ENCODE measurements at regions not wholly inside any gene's neighbourhood (a gene's known extent, or its start where the extent isn't known, plus 50 kb on each side); places are given as distances from the start of the nearest gene placed in this dataset.
"Not testable (repeated sequence)": the region's sequence is repeated elsewhere in the genome, so short reads cannot be mapped to it uniquely, and the experiment has no call there.

DNA sequence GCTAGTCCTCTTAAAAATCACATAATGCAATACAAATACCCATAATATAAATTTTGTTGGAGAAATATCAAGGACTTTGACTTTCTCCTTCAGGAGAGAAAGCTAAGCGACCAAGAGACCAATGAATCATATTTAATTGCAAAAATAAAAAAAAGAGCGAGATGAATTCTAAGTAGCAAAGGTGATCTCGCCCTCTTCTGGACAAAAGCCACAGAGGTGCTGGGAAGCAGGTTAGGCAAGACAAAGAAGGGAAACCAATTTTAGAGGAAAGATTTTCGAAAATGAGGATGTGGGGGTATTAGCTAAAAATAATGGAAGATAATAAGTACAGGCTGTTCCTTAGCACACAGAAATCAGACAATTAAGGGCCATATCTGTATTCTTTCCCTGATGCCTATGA is 111.4 kb upstream of the PLAAT1 start:
- peak; percentile 2 for DNase-seq

DNA sequence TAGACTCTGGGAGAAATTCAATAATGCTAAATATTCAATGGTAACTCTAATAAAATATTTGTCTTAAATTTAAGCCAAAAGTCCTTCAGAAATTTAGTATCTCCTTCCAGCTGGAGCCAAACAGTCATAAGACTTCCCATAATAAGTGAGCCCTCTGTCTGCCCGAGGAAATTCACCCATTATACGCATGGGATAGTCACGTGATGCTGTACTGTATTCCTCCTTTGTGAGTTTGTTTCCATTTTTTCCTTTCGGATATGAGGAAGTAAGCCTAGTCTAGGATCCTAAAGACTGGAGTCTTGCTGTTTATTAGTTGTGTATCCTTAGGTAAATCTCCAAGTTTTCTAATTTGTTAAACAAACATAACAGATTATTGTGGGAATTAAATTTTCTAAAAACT is 110.4 kb upstream of the PLAAT1 start:
- DNase-seq, result no peak

DNA sequence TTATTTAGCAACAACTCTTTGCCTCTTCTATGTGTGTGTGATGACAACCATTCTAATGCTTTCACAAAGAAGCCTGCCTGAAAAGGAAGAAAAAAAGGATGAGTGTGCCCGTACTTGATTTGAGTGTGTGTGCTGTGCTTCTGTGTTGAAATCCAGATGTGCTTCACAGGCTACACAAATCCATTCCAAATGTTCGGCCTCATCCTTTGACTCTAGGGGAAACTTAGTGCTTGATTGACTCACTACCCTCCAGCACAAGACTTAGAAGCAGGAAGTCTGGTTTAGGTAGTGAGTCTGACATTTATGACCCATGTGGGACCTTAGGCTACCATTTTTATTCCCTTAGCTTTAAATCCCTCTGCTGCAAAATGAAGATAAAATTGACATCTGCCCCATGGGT is 108.8 kb upstream of the PLAAT1 start:
- DNase-seq, result no peak

DNA sequence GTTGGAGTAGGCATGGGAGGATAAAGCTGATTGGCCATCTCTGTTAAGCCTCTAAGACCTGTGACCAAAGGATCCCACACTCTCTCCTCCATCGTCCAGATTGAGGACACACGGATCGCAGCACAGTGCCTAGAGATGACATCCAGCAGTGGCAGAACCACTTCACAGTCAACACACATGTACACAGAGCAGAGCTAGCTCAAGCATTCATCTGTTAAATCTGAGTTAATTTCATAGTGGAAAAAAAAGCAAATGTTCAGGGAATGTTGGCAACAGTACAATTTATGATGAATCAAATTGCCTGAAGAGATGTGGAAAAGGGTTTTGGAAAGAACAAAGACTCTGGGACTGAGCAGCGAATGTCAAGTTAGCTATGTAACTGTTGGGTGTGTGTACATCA is 108.1 kb upstream of the PLAAT1 start:
- DNase-seq, result no peak

DNA sequence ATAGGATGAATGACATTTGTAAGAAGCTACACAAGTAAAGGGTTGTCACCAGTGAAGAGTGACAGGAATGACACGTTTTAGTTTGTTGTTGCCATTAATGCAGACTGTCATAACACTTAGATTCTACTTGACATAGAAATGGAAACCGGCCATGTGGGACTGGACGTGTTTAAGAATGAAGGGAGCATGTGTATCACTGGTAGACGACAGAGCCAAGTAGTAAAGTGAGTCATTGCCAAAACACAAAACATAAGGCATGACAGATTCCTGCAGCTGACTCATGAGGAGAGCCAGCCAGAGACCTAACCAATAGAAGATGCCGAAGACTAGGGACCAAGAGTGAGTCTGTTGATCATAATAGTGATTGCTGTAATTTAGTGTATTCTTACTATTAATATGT is 106.2 kb upstream of the PLAAT1 start:
- no peak for DNase-seq

DNA sequence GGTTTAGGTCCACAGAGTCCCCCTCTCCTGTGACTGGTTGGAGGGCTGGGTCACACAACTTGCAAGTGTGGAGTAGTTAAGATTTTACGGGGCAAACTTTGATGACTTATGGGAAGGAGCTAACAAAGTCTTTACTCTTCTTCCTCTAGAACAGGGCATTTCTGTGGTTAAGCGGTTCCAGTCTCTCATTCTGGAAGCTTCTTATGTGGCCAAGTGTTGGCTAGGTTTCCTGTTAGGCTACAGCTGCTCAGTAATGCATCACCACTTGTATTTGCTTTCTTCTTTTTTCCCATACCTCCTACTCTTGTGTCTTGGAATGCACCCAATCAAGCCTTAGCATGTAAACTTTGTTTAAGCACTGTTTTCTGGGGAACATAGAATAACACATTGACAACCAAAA is 100.6 kb upstream of the PLAAT1 start:
- no peak for DNase-seq

DNA sequence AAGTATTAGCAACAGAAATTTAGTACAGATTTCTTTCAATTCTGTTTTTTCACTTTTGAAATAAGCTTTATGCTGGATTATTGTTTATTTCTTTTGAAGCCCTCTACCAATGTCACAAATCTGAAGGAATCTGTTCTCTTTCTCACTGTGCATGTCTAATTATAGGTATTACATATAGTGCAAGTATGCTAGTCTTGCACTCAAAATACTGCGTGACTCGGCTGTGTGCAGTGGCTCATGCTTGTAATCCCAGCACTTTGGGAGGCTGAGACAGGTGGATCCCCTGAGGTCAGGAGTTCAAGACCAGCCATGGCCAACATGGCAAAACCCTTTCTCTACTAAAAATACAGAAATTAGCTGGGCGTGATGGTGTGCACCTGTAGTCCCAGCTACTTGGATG is 95.8 kb upstream of the PLAAT1 start:
- no peak for DNase-seq

DNA sequence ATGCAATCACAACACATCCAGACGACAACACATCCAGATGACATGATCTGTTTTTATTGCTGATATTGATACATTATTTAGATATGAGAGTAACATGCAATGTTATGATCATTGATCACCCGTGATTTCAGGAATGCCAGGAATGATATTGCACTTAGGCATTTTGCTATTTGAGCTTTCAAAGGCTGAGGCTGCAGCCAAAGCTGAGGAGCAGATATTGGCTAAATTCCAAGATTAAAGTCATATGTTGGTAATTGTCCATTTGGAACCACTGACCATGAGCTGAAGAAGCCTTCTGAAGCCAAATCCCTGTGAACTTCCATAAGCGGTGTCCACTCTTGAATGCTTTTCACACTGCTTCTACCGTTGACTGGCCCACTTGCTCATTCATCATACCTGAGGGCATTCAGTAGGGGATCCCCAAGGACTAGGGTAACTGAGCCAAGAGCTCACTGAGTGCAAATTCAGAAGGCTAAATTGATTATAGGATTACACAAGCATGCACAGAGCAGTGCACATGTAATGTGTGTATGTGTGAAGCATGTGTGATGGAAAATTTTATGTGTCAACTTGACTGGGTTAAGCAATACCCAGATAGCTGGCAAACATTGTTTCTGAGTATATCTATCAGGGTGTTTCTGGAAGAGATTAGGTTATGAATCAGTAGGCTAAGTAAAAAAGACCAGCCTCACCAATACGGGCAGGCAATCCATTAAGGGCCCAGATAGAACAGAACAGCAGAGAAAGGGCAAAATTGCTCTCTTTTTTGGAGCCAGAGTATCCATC is 92.1 kb upstream of the PLAAT1 start:
- no peak for DNase-seq

DNA sequence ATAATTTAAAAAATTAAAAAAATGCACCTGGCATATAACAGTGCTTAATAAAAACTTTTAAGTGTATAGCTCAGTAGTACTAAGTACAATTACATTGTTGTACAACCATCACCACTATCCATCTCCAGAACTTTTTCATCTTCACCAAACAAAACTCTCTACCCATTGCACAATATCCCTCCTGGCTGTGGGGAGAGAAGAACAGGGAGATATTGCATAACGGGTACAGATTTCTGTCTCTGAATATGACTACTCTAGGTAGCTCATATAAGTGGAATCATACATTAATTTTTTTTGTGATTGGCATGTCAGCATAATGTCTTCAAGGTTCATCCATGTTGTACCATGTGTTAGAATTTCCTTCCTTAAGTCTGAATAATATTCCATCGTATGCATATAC is 91.0 kb upstream of the PLAAT1 start:
- DNase-seq, result no peak

DNA sequence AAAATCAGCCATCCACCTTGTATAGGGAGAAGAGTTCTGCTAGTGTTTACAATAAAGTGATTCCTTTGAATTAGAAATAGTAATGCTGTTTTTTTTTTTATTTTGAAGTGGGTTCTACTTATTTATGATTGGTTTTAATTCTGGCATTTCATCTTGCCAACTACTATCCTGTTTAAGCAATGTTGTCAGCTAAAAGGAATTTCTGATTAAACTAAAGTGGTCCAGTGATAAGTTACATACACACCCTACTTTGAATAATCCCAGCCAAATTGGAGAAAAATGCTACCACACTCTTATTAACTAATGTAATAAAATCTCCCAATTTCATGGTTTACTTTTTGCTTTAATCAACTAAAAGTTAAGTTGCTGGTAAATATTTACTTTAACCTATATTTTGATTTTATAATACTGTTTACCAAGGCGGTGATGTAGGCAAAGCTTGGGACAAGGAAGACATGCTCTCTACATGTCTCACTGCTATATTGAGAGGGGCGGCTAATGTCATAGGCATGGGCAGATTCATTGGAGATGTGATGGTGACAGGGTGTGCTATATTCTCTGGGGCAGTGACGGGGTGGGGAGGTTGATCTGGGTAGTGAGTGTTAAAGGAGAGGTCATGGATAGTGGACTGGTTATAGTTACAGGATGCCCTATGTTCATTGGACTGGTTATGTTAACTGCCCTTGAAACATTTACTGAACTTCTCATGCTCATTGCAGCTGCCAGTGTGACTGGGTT is 85.8 kb upstream of the PLAAT1 start:
- not testable (repeated sequence) for DNase-seq

DNA sequence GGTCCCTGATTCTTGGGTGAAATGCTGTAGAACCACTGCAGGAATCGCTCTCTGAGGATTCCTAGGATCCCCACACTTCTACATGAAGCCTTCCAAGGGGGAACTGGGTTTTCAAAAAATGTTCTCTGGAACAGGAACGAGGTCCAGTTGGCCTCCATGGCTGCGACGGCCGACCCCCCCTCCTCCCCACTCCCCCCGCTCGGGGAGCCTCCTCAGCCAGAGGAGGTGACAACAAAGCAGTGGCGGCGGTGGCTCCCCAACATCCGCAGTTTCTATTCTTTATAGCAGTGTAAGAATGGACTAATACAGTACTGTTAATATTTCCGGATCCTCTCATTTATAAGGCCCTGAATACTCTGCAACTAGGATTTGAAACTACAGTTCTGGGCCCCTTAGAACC is 84.0 kb upstream of the PLAAT1 start:
- DNase-seq, result no peak

DNA sequence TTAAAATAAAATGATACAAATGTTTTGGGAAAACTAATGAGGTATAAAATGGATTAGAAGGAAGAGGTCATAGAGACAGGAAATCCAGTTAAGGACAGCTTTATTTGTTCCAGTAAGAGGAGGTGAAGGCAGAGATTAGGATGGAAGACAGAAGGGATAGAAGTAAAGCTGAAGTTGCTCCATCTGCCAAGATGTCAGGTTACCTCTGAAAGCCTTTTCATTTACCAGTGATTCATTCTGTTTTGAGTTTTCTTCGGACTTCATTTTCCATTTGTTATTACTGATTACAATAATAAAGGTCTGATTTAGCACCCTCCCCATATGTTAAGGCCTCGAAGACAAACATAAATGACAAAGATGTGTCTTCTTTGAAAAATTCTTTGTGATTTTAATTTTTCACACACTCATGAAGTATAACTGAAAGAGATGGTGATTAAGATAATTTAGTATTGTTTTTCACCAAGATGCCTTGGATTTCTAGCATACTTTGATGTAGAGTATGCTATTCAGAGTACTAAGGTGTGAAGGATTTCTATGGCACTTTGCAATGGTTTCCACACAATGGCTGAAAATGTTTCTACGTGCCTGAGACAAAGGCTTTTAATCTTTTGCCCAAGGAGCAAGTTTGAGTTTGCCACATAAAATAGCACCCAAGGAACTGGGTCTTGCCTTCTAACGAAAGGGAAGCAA is 75.4 kb upstream of the PLAAT1 start:
- no peak for DNase-seq

DNA sequence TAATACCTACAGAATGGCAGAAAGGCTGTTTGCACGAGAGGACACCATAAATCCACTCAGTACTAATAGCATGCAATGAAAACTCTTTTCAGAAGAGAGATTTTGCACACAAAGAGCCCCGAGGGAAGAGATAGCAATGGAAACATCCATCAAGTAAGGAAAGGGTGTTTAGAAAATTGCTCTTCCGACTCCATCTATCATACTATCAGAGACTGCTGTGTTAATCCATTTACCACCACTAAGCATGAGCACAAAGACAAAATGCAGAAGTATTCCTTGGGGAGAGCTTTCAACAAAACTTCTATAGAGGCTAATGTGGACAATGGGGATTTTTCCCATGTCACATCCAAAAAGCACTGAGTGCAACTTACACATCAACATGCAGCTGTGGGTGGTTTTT is 72.1 kb upstream of the PLAAT1 start:
- no peak for DNase-seq

DNA sequence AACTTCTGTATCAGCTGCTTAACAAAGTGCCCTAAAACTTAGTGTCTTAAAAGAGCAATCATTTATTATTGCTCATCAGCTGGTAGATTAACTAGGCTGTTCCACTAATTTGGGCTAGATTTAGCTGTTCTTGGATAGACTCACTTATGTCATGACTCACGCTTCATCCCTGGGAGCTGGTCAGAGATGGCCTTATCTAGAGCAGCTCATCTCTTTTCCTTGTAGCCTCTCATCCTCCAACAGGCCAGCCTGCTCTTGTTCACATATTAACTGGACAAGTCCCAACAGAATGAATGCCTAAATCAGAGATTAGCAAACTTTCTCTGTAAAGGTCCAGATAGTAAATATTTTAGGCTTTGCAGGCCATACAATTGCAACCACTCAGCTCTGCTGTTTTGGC is 66.9 kb upstream of the PLAAT1 start:
- no peak for DNase-seq

DNA sequence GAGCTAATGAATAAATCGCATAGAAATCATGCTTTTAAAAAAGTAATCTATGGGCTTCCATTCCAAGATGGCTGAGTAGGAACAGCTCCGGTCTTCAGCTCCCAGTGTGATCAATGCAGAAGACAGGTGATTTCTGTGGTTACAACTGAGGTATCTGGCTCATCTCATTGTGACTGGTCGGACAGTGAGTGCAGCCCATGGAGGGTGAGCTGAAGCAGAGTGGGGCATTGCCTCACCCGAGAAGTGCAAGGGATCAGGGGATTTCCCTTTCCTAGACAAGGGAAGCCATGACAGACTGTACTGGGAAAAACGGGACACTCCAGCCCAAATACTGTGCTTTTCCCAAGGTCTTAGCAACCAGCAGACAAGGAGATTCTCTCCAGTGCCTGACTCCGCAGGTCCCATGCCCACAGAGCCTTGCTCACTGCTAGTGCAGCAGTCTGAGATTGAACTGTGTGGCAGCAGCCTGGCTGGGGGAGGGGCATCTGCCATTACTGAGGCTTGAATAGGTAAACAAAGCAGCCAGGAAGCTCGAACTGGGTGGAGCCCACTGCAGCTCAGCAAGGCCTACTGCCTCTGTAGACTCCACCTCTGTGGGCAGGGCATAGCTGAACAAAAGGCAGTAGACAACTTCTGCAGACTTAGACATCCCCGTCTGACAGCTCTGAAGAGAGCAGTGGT is 61.5 kb upstream of the PLAAT1 start:
- not testable (repeated sequence) for DNase-seq

DNA sequence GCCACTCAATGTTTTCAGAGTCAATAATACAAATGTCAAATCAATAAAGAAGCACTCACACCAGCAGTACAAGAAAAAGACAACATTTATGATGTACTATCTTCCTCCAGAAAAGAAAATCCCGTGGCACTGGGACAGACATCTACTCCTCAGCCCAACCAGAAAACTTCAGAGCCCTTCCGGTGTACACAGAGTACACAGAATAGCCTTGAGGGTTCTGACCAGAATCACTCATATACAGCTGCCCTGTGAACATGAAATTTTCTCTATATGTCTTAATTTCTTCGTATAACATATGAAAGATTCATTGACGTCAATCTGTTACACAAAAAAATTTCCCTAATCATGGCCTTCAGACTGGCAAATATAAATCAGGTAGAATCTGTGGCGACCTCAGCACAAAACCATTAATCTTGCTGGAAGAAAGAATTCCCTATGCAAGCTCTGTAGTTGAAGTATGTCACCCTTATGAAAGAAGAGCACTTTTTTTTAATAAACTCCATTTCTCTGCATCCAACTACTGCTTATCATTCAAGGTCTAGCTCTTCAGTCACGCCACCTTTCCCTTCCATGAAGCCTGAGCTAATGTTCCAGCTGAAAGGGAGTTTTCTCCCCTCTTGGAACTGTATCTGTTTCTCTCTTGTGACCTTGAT is 53.8 kb upstream of the PLAAT1 start:
- DNase-seq, result no peak

DNA sequence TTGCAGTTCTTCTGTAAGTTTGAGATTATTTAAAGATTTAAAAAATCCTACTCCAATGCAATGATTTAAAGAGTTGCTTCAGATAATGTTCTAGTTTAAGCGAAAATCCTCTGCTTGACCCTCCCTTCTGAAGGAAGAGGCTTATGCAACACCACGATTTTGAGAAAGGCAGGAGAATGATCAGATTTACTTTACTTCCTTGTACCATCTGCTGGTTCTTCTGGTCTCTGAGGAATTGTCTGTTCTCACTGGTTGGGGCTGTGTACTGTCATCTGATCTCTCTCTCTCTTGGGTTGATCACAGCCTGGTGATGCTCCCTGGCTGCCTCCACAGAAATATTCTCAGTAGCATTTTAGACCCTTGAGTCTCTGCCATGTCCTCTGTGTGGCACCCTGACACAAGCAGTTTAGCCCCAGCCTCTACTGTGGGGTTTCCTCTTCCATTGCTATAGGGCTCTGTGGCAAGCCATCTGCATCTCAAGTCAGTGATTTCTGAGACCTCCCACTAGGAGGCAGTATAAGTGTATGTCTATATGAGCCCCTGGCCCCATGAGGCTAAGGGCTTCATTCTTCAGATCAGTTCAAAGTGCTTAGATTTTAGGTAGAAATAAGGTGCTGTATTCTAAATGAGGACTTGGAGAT is 50.8 kb upstream of the PLAAT1 start:
- peak; percentile 36 for DNase-seq

Data from NCI-H2029 treated with DMSO at 0.1 percent for 48 hours (cell line).